CD4-positive, CD25-positive, alpha-beta regulatory T cell (primary cell): ENCODE measurements at regions not wholly inside any gene's neighbourhood (a gene's known extent, or its start where the extent isn't known, plus 50 kb on each side); places are given as distances from the start of the nearest gene placed in this dataset.

Source experiments
- ATAC-seq, 2 donors: fragments of 150-1000 bp; cut with Tn5 transposase; one replicate each; pipeline ENCODE4 v1.10.0; 2021; ENCODE audit warnings: low read depth in 2 of 2, moderate number of reproducible peaks in 2 of 2, moderate library complexity in 1 of 2
- DNase-seq, 3 donors: peaks; one replicate each; pipeline versions ENCODE4 v3.0.0 to v3.0.0-alpha.2; 2012 to 2022; ENCODE audit warnings: mixed read lengths in 1 of 3
- H3K27ac ChIP-seq: one replicate; pipeline ENCODE4 v1.7.0; 2013; ENCODE audit warnings: mild to moderate bottlenecking, low read length; ENCODE audit not compliant: insufficient read depth, poor library complexity, severe bottlenecking
- H3K27me3 ChIP-seq: one replicate; pipeline ENCODE4 v1.7.0; 2013; ENCODE audit warnings: low read length; ENCODE audit not compliant: control insufficient read depth, insufficient read depth
- H3K36me3 ChIP-seq: one replicate; pipeline ENCODE4 v1.7.0; 2013; ENCODE audit warnings: mild to moderate bottlenecking, low read length, moderate library complexity; ENCODE audit not compliant: control insufficient read depth, insufficient read depth
- H3K4me1 ChIP-seq: 2 replicates; pipeline ENCODE4 v1.7.0; 2013; ENCODE audit warnings: mild to moderate bottlenecking, low read length; ENCODE audit not compliant: insufficient read depth, control insufficient read depth, poor library complexity, severe bottlenecking
- H3K4me3 ChIP-seq: one replicate; pipeline ENCODE4 v1.7.0; 2013; ENCODE audit warnings: low read depth, mild to moderate bottlenecking, low read length, moderate library complexity
- H3K9me3 ChIP-seq, 2 experiments: 1 replicate in 1 of 2; 2 replicates in 1 of 2; pipeline ENCODE4 v1.7.0; 2013; ENCODE audit warnings: low read length in 2 of 2, mild to moderate bottlenecking in 1 of 2, moderate library complexity in 1 of 2; ENCODE audit not compliant: control insufficient read depth in 2 of 2
- H3K27ac Mint-ChIP-seq, 3 donors: one replicate each; pipeline ENCODE4 v1.8.0; 2020 to 2022; ENCODE audit warnings: mild to moderate bottlenecking in 3 of 3, mixed read lengths in 3 of 3, moderate library complexity in 2 of 3
- H3K27me3 Mint-ChIP-seq: one replicate; pipeline ENCODE4 v1.8.0; 2022; ENCODE audit warnings: mild to moderate bottlenecking, mixed read lengths
- H3K36me3 Mint-ChIP-seq: one replicate; pipeline ENCODE4 v1.8.0; 2020; ENCODE audit warnings: mixed read lengths
- H3K4me1 Mint-ChIP-seq, 4 donors: one replicate each; pipeline ENCODE4 v1.8.0; 2020 to 2022; ENCODE audit warnings: mixed read lengths in 4 of 4, mild to moderate bottlenecking in 1 of 4
- H3K4me3 Mint-ChIP-seq, 4 donors: one replicate each; pipeline ENCODE4 v1.8.0; 2020 to 2022; ENCODE audit warnings: mild to moderate bottlenecking in 4 of 4, mixed read lengths in 4 of 4, moderate library complexity in 3 of 4
- H3K9me3 Mint-ChIP-seq, 7 donors: one replicate each; pipeline ENCODE4 v1.8.0; 2020 to 2022; ENCODE audit warnings: mixed read lengths in 7 of 7, mild to moderate bottlenecking in 3 of 7, moderate library complexity in 2 of 7

DNA sequence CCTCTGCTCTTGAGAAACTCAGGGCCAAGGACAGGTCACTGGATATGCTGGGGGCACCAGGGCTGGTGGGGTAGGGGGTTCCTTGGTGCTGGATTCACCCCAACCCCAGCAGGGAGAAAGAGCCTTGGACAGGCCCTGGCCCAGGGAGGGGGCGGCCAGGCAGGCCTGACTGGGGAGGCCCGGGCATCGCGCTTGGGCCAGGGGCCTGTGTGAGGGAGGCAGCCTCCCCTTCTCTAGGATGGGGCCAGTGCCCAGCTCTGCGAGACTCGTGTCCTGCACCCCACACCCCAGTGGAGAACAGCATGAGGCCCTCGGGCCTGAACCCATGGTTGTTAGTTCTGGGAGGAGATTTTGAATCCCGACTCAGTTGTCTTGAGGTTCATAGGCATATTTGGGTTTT lies 217.1 kb downstream of the ZNF248 start:
- H3K4me1 ChIP-seq = no peaks in the 10 kb centered on the region
- peaks cover 2 to 6% of the 10 kb centered on the region in 2 experiments for H3K9me3 ChIP-seq
- Mint-ChIP-seq H3K27ac (no peak overlapping the region), H3K27me3 (no peaks in the 10 kb centered on the region), H3K9me3 (peaks cover 3 to 29% (median 16%) of the 10 kb centered on the region in 7 donors), H3K36me3 (no peaks in the 10 kb centered on the region), H3K4me1 (peaks cover 0 to 2% (median 0%) of the 10 kb centered on the region in 4 donors), H3K4me3 (no peak overlapping the region)
- no peak for ATAC-seq
- H3K27me3 ChIP-seq = no peaks in the 10 kb centered on the region
- no peak overlapping the region for H3K27ac ChIP-seq
- no peak overlapping the region for H3K4me3 ChIP-seq
- DNase-seq = no peak
- no peaks in the 10 kb centered on the region for H3K36me3 ChIP-seq

DNA sequence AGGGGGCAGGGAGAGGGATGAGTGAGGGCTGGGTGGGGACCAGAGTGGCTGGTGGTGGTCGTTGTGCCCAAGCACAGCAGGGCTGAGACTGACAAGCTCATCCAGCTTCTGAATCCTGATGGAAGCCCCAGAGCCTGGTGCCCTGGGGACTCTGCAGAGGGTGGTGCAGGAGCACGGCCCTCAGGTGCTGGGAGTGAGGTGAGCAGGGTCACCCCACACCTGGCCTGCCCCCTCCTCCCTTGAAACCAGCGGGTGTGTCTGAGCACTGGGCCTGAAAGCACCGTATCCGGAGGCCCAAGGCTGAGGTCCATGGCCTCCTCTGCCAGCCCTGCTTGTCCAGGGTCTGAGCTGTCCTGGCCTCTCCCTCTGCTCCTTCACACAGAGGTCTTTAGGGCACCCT lies 218.2 kb downstream of the ZNF248 start:
- no peak overlapping the region for H3K27ac ChIP-seq
- Mint-ChIP-seq H3K4me3 (no peak overlapping the region), H3K27ac (no peak overlapping the region), H3K36me3 (no peaks in the 10 kb centered on the region), H3K9me3 (peaks cover 3 to 29% (median 16%) of the 10 kb centered on the region in 7 donors), H3K27me3 (no peaks in the 10 kb centered on the region), H3K4me1 (peaks cover 0 to 2% (median 0%) of the 10 kb centered on the region in 4 donors)
- DNase-seq (no peak), ATAC-seq (no peak)
- peaks cover 2 to 6% of the 10 kb centered on the region in 2 experiments for H3K9me3 ChIP-seq
- H3K36me3 ChIP-seq = no peaks in the 10 kb centered on the region
- no peaks in the 10 kb centered on the region for H3K27me3 ChIP-seq
- no peak overlapping the region for H3K4me3 ChIP-seq
- no peaks in the 10 kb centered on the region for H3K4me1 ChIP-seq

DNA sequence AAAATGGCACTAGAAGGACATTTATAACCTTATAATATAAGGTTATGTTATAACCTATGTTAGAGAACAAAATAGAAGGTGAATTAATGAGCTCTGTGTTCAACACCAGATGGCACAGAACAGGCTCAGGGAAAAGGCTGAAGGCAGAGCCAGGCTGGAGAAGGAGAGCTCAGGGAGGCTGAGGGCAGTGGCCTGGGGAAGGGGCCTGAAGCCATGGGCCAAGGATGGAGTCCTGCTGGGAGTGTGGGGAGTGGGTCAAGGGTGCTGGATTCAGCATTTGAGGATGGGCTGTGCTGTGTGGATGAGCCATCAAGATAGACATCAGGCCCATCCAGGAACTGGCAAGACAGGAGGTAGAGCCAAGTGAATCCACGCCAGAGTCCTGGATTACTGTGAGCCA lies 218.8 kb downstream of the ZNF248 start:
- Histone ChIP-seq H3K27me3 (no peaks in the 10 kb centered on the region), H3K36me3 (no peaks in the 10 kb centered on the region), H3K4me3 (no peak overlapping the region), H3K9me3 (peaks cover 2 to 6% of the 10 kb centered on the region in 2 experiments), H3K27ac (no peak overlapping the region), H3K4me1 (no peaks in the 10 kb centered on the region)
- Mint-ChIP-seq H3K27ac (no peak overlapping the region), H3K27me3 (no peaks in the 10 kb centered on the region), H3K9me3 (peaks cover 3 to 29% (median 16%) of the 10 kb centered on the region in 7 donors), H3K36me3 (no peaks in the 10 kb centered on the region), H3K4me3 (no peak overlapping the region), H3K4me1 (peaks cover 0 to 2% (median 0%) of the 10 kb centered on the region in 4 donors)
- ATAC-seq (no peak), DNase-seq (no peak)

DNA sequence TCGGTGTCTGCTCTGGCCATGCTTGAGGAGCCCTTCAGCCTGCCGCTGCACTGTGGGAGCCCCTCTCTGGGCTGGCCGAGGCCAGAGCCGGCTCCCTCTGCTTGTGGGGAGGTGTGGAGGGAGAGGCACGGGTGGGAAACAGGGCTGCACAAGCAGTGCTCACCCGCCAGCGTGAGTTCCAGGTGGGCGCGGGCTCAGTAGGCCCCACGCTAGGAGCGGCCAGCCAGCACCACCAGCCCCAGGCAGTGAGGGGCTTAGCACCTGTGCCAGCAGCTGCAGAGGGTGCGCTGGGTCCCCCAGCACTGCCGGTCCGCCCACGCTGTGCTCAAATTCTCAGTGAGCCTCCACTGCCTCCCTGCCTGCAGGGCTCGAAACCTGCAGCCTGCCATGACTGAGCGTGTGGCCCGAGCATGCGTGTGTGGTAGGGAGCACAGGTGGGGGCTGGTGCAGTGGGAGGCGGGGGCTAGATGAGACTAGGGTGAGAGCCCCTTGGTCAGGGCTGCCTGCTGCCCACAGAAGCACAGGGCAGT lies 223.0 kb downstream of the ZNF248 start:
- H3K4me3 Mint-ChIP-seq = no peak overlapping the region
- peaks cover 0 to 2% (median 0%) of the 10 kb centered on the region in 4 donors for H3K4me1 Mint-ChIP-seq
- peaks cover 3 to 26% (median 19%) of the 10 kb centered on the region in 7 donors for H3K9me3 Mint-ChIP-seq
- H3K9me3 ChIP-seq = peaks cover 2 to 6% of the 10 kb centered on the region in 2 experiments
- no peaks in the 10 kb centered on the region for H3K4me1 ChIP-seq
- no peaks in the 10 kb centered on the region for H3K36me3 ChIP-seq
- no peaks in the 10 kb centered on the region for H3K27me3 Mint-ChIP-seq
- no peaks in the 10 kb centered on the region for H3K27me3 ChIP-seq
- no peak overlapping the region for H3K4me3 ChIP-seq
- H3K36me3 Mint-ChIP-seq = no peaks in the 10 kb centered on the region
- no peak overlapping the region for H3K27ac ChIP-seq
- ATAC-seq (no peak), DNase-seq (no peak)
- H3K27ac Mint-ChIP-seq = no peak overlapping the region

DNA sequence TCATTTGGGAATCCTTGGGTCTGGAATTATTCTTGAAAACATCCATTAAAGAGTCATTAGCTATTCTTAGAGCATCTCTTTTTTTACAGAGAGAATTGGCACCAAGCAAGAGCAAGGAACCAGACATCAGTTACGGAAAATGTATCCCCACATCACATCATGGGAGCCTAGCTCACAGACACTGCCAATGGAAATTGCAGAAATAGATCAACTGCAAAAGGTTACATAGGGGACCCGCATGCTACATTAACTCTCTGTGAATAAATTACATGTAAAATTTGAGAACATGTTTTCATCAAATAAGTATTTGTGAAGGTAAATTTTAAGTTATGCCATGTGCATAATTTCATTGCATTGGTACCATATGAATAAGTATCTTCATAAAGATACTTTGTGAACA lies 224.8 kb downstream of the ZNF248 start:
- Histone ChIP-seq H3K4me3 (no peak overlapping the region), H3K27me3 (no peaks in the 10 kb centered on the region), H3K9me3 (peaks cover 2 to 6% of the 10 kb centered on the region in 2 experiments), H3K27ac (no peak overlapping the region), H3K4me1 (no peaks in the 10 kb centered on the region), H3K36me3 (no peaks in the 10 kb centered on the region)
- ATAC-seq = no peak
- Mint-ChIP-seq H3K4me3 (no peak overlapping the region), H3K4me1 (no peaks in the 10 kb centered on the region), H3K36me3 (no peaks in the 10 kb centered on the region), H3K9me3 (peaks cover 3 to 23% (median 13%) of the 10 kb centered on the region in 7 donors), H3K27me3 (no peaks in the 10 kb centered on the region), H3K27ac (no peak overlapping the region)
- DNase-seq = no peak

DNA sequence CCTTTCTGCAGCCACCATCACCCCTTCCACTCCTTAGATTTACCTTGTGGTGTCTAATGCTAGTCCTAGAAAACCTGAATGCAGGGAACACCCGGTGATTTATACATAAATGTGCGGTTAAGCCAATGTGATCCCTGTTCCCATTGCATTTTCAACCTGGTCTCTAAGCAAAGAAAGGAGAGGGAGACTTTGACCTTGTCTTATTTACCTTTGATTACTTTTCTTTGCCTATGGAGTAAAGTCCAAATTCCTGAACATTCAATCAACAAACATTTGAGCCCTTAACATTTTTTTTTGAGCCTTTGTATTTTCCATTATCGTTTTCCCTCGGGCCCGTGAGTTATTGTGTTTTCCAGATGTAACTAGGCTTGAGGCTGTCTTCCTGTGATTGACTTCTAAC lies 233.9 kb downstream of the ZNF248 start:
- no peak overlapping the region for H3K27ac ChIP-seq
- no peaks in the 10 kb centered on the region for H3K4me1 ChIP-seq
- no peaks in the 10 kb centered on the region for H3K36me3 ChIP-seq
- Mint-ChIP-seq H3K4me3 (no peak overlapping the region), H3K27me3 (no peaks in the 10 kb centered on the region), H3K9me3 (peaks cover 4 to 23% (median 14%) of the 10 kb centered on the region in 7 donors), H3K4me1 (no peaks in the 10 kb centered on the region), H3K27ac (no peak overlapping the region), H3K36me3 (no peaks in the 10 kb centered on the region)
- ATAC-seq = no peak
- no peak overlapping the region for H3K4me3 ChIP-seq
- no peaks in the 10 kb centered on the region for H3K27me3 ChIP-seq
- DNase-seq = no peak
- no peaks in the 10 kb centered on the region for H3K9me3 ChIP-seq

DNA sequence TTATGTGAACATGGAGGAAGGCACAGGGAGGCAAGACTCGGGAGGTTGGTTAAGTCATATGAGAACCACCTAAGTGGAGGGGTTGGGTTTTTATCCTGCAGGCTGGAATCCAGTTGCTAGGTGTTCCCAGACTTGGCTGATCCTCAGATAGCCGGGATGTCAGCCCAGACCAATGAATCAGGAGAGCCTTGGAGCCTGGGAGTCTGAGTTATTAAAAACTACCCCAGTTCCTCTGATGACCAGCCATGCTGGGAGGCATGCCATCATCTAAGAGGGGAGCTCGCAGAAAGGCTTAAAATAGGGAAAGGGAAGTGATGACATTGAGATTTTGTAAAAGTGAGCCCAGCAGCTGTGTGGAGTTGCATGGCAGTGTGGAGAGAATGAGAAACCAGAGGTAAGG lies 238.1 kb downstream of the ZNF248 start:
- H3K27me3 Mint-ChIP-seq = no peaks in the 10 kb centered on the region
- H3K36me3 Mint-ChIP-seq = no peaks in the 10 kb centered on the region
- H3K9me3 Mint-ChIP-seq = peaks cover 4 to 24% (median 16%) of the 10 kb centered on the region in 7 donors

DNA sequence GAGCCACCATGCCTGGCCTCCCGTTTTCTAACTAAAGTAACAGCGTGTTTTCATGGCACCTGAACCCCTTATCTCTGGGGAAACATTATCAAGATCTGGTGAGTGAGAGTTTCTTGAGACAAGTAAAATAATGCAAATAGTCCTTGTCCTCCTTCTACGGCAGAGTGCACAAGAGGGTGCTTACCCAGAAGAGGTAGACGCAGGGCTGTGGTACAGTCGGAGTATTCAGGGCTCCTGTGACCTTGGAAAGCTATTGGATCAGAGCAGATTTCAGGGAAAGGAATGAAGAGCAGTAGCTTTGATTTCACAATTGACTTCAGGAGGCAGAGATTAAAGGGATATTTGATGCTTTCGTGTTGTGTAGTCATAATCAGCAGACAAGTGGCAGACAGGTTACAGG lies 269.1 kb downstream of the ZNF248 start:
- ATAC-seq (no peak), DNase-seq (no peak)
- Histone ChIP-seq H3K4me3 (no peak overlapping the region), H3K36me3 (no peaks in the 10 kb centered on the region), H3K4me1 (no peaks in the 10 kb centered on the region), H3K27me3 (no peaks in the 10 kb centered on the region), H3K9me3 (no peaks in the 10 kb centered on the region), H3K27ac (no peak overlapping the region)
- Mint-ChIP-seq H3K4me1 (no peaks in the 10 kb centered on the region), H3K27ac (no peak overlapping the region), H3K9me3 (peaks cover 4 to 12% (median 9%) of the 10 kb centered on the region in 7 donors), H3K36me3 (no peaks in the 10 kb centered on the region), H3K27me3 (no peaks in the 10 kb centered on the region), H3K4me3 (no peak overlapping the region)

More for the DNA sequence above, 238.1 kb downstream of the ZNF248 start:
- Mint-ChIP-seq H3K27ac (no peak overlapping the region), H3K4me3 (no peak overlapping the region), H3K4me1 (no peaks in the 10 kb centered on the region)
- no peak overlapping the region for H3K27ac ChIP-seq
- no peak for DNase-seq
- no peaks in the 10 kb centered on the region for H3K36me3 ChIP-seq
- H3K9me3 ChIP-seq = no peaks in the 10 kb centered on the region
- H3K4me3 ChIP-seq = no peak overlapping the region
- no peaks in the 10 kb centered on the region for H3K4me1 ChIP-seq
- ATAC-seq = no peak
- no peaks in the 10 kb centered on the region for H3K27me3 ChIP-seq
